Lower leg skin (tissue), 3 donors: ENCODE measurements at regions not wholly inside any gene's neighbourhood (a gene's known extent, or its start where the extent isn't known, plus 50 kb on each side); places are given as distances from the start of the nearest gene placed in this dataset.

Experiments
- POLR2A ChIP-seq, 2 donors: fragments of 450-650 bp; IDR thresholded peaks; one replicate each; pipeline ENCODE4 v1.6.1; 2016 to 2017; ENCODE audit warnings: antibody characterized with exemption in 2 of 2, mild to moderate bottlenecking in 1 of 2, moderate library complexity in 1 of 2
- TF ChIP-seq, protein P1 (sequence below), 3 donors: fragments of 450-650 bp; IDR thresholded peaks; one replicate each; pipeline ENCODE4 v1.5.1; 2016; ENCODE audit warnings: antibody characterized with exemption in 3 of 3, mild to moderate bottlenecking in 3 of 3, moderate library complexity in 2 of 3

GRCh38 chr4:174122705-174123104 lies 160.8 kb downstream of the FBXO8 start:
- TF ChIP-seq, protein P1, sequence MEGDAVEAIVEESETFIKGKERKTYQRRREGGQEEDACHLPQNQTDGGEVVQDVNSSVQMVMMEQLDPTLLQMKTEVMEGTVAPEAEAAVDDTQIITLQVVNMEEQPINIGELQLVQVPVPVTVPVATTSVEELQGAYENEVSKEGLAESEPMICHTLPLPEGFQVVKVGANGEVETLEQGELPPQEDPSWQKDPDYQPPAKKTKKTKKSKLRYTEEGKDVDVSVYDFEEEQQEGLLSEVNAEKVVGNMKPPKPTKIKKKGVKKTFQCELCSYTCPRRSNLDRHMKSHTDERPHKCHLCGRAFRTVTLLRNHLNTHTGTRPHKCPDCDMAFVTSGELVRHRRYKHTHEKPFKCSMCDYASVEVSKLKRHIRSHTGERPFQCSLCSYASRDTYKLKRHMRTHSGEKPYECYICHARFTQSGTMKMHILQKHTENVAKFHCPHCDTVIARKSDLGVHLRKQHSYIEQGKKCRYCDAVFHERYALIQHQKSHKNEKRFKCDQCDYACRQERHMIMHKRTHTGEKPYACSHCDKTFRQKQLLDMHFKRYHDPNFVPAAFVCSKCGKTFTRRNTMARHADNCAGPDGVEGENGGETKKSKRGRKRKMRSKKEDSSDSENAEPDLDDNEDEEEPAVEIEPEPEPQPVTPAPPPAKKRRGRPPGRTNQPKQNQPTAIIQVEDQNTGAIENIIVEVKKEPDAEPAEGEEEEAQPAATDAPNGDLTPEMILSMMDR (IDR thresholded peaks at IDR 0.05): no peak
- TF ChIP-seq POLR2A (IDR thresholded peaks at IDR 0.05): no peak
